Cardiac muscle cell (in vitro differentiated cells and primary cell): ENCODE measurements at regions not wholly inside any gene's neighbourhood (a gene's known extent, or its start where the extent isn't known, plus 50 kb on each side); places are given as distances from the start of the nearest gene placed in this dataset.

Experiments
- DNase-seq, 2 donors: peaks; one replicate each; pipeline versions ENCODE4 v3.0.0 to v3.0.0-alpha.2; 2010 to 2017; ENCODE audit warnings: low read depth in 1 of 2, low spot score in 1 of 2
- H3K27ac ChIP-seq: fragments of 200-600 bp; sonication (generic); 2 replicates; pipeline ENCODE4 v1.5.1; 2016
- H3K27me3 ChIP-seq: fragments of 200-600 bp; sonication (generic); 2 replicates; pipeline ENCODE4 v1.6.0; 2016; ENCODE audit warnings: control low read depth
- H3K36me3 ChIP-seq: fragments of 200-600 bp; sonication (generic); 2 replicates; pipeline ENCODE4 v1.5.1; 2016; ENCODE audit warnings: control low read depth
- H3K4me1 ChIP-seq: fragments of 200-600 bp; sonication (generic); 2 replicates; pipeline ENCODE4 v1.8.1; 2017; ENCODE audit warnings: low read depth, mild to moderate bottlenecking, mixed run types
- H3K4me3 ChIP-seq: fragments of 200-600 bp; sonication (generic); 2 replicates; pipeline ENCODE4 v1.5.1; 2016; ENCODE audit warnings: mild to moderate bottlenecking
- H3K9me3 ChIP-seq: fragments of 200-600 bp; sonication (generic); 2 replicates; pipeline ENCODE4 v1.5.1; 2017; ENCODE audit warnings: low read depth, mild to moderate bottlenecking, control low read depth
- CTCF ChIP-seq: IDR thresholded peaks from 2 replicates; pipeline ENCODE4 v1.5.1; 2012; ENCODE audit warnings: low read depth, mild to moderate bottlenecking, low read length

DNA sequence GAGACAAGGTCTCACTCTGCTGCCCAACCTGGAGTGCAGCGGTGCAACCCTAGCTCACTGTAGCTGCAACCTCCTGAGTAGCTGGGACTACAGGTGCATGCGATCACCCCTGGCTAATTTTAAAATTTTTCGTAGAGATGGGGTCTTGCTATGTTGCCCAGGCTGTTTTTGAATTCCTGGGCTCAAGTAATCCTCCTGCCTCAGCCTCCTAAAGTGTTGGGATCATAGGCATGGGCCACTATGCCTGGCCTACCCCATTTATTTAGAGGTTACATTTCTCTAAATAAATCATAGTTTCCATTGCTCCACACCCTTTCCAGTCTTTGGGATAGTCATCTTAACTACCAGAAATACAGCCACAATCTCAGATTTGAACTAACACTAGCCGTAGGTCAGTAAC lies 134.7 kb upstream of the CITED2 start:
- H3K9me3 ChIP-seq = no peaks in the 10 kb centered on the region
- no peaks in the 10 kb centered on the region for H3K36me3 ChIP-seq
- H3K27me3 ChIP-seq = no peaks in the 10 kb centered on the region
- DNase-seq = no peak
- H3K27ac ChIP-seq = peak overlapping the region; percentile 82
- no peak for TF ChIP-seq CTCF
- H3K4me1 ChIP-seq = peaks cover 22% of the 10 kb centered on the region
- H3K4me3 ChIP-seq = no peak overlapping the region

DNA sequence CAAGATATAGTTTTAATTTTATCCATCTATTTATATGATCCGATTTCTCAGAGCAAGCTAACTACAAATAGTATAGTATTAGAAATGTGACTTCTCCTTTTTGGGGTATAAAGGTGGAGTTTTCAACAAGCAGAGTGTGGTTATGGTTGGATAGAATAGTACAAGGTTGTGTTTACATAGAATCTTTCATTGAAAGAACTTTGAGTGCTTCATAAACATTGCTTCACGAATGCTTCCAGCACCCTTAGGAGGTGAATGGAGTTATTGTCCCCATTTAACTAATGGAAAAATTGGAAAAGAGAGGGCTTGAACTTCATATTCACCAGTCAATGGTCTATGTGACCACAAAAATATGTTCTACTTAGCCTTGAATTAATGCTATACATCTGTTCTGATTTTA lies 134.1 kb upstream of the CITED2 start:
- Histone ChIP-seq H3K27ac (no peak overlapping the region), H3K9me3 (no peaks in the 10 kb centered on the region), H3K27me3 (no peaks in the 10 kb centered on the region), H3K4me1 (peaks cover 22% of the 10 kb centered on the region), H3K36me3 (no peaks in the 10 kb centered on the region), H3K4me3 (no peak overlapping the region)
- DNase-seq = no peak
- no peak for TF ChIP-seq CTCF

- Histone ChIP-seq H3K4me1 (peaks cover 22% of the 10 kb centered on the region), H3K27me3 (no peaks in the 10 kb centered on the region), H3K36me3 (no peaks in the 10 kb centered on the region), H3K9me3 (no peaks in the 10 kb centered on the region), H3K27ac (no peak overlapping the region), H3K4me3 (no peak overlapping the region)
- peak in 1 of 2 donors; percentile 49 for DNase-seq
- no peak for TF ChIP-seq CTCF
Observed at GRCh38 chr6:139508023-139508422, 133.6 kb upstream of the CITED2 start.

DNA sequence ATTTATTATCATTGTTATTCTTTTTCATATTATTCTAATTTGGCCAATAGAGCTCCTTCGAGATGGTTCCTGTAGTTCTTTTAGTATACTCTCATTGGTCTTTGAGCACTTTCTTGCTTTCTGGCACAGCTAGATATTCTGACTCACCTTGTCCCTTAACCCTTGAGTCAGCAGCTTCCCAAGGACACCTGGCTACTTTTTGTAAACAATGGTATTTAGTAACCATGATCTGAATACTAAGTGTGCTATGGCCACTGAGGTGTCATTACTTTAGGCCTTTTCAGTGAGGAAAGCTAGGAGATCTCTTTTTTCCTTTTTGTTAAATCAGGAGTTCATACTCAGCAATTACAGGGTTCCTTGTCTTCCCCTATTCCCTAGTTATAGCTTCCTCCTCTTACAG lies 126.5 kb upstream of the CITED2 start:
- H3K27ac ChIP-seq = no peak overlapping the region
- TF ChIP-seq CTCF = no peak
- H3K9me3 ChIP-seq = no peaks in the 10 kb centered on the region
- H3K4me1 ChIP-seq = peaks cover 8% of the 10 kb centered on the region
- H3K4me3 ChIP-seq = no peak overlapping the region
- no peaks in the 10 kb centered on the region for H3K27me3 ChIP-seq
- DNase-seq = no peak
- no peaks in the 10 kb centered on the region for H3K36me3 ChIP-seq

DNA sequence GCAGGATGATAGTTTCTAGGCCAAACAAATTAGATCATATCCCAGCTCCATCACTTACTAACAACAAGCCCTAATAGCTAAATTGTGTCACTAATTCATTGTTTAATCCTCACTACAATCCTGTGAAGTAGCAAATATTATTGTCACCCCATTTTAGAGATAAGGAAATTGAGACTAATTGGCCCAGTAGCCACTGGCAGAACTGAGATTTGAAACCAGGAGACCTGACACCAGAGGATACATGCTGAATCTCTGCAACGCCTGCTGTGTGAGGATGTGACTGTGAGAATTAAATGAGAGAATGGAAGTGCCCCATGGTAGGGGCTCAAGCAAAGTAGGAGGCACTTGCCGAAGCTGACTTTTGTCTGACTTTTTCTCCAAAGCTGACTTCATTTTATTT lies 124.3 kb upstream of the CITED2 start:
- Histone ChIP-seq H3K36me3 (no peaks in the 10 kb centered on the region), H3K27ac (no peak overlapping the region), H3K27me3 (no peaks in the 10 kb centered on the region), H3K4me1 (peaks cover 8% of the 10 kb centered on the region), H3K9me3 (no peaks in the 10 kb centered on the region), H3K4me3 (no peak overlapping the region)
- no peak for TF ChIP-seq CTCF
- no peak for DNase-seq
